Parathyroid adenoma (tissue), 2 donors: ENCODE measurements at regions not wholly inside any gene's neighbourhood (a gene's known extent, or its start where the extent isn't known, plus 50 kb on each side); places are given as distances from the start of the nearest gene placed in this dataset.

Experiments
- H2AFZ ChIP-seq: fragments of 300-600 bp; sonication (generic); one replicate; pipeline ENCODE4 v1.7.0; 2017; ENCODE audit warnings: antibody characterized with exemption, mild to moderate bottlenecking
- H3K27ac ChIP-seq: fragments of 300-600 bp; sonication (generic); one replicate; pipeline ENCODE4 v1.7.0; 2017
- H3K27me3 ChIP-seq: fragments of 300-600 bp; sonication (generic); one replicate; pipeline ENCODE4 v1.7.0; 2017; ENCODE audit warnings: low read length; ENCODE audit not compliant: control insufficient read depth, insufficient read depth
- H3K36me3 ChIP-seq: fragments of 300-600 bp; sonication (generic); one replicate; pipeline ENCODE4 v1.7.0; 2017; ENCODE audit warnings: low read length; ENCODE audit not compliant: control insufficient read depth, insufficient read depth
- H3K4me1 ChIP-seq: fragments of 300-600 bp; sonication (generic); one replicate; pipeline ENCODE4 v1.7.0; 2017; ENCODE audit warnings: control low read depth
- H3K4me2 ChIP-seq: fragments of 300-600 bp; sonication (generic); one replicate; pipeline ENCODE4 v1.7.0; 2017; ENCODE audit warnings: low read length
- H3K4me3 ChIP-seq: fragments of 300-600 bp; sonication (generic); one replicate; pipeline ENCODE4 v1.7.0; 2017; ENCODE audit warnings: low read depth, low read length
- H3K79me2 ChIP-seq: fragments of 300-600 bp; sonication (generic); one replicate; pipeline ENCODE4 v1.7.0; 2017; ENCODE audit warnings: control low read depth
- H3K9ac ChIP-seq: fragments of 300-600 bp; sonication (generic); one replicate; pipeline ENCODE4 v1.7.0; 2017; ENCODE audit warnings: mild to moderate bottlenecking
- H3K9me3 ChIP-seq: fragments of 300-600 bp; sonication (generic); one replicate; pipeline ENCODE4 v1.7.0; 2017; ENCODE audit warnings: low read length; ENCODE audit not compliant: control insufficient read depth
- CTCF ChIP-seq: fragments of 300-600 bp; sonication (generic); IDR thresholded peaks from one replicate; pipeline ENCODE4 v1.7.0; 2017; ENCODE audit warnings: antibody characterized with exemption, mild to moderate bottlenecking
- donor health status: primary hyperparathyroidism.

- Histone ChIP-seq H3K27me3 (no peaks in the 10 kb centered on the region), H3K36me3 (no peaks in the 10 kb centered on the region), H3K4me1 (no peaks in the 10 kb centered on the region), H3K9ac (no peak overlapping the region), H3K27ac (no peak overlapping the region), H3K79me2 (no peaks in the 10 kb centered on the region), H3K4me2 (no peak overlapping the region), H2AFZ (no peak overlapping the region), H3K4me3 (no peak overlapping the region), H3K9me3 (no peaks in the 10 kb centered on the region)
- no peak for TF ChIP-seq CTCF
Measured at GRCh38 chr13:109899748-109900147, 113.4 kb upstream of the IRS2 start.

- Histone ChIP-seq H2AFZ (no peak overlapping the region), H3K4me2 (no peak overlapping the region), H3K9me3 (no peaks in the 10 kb centered on the region), H3K27me3 (no peaks in the 10 kb centered on the region), H3K9ac (no peak overlapping the region), H3K4me3 (no peak overlapping the region), H3K79me2 (no peaks in the 10 kb centered on the region), H3K27ac (no peak overlapping the region), H3K36me3 (no peaks in the 10 kb centered on the region), H3K4me1 (no peaks in the 10 kb centered on the region)
- no peak for TF ChIP-seq CTCF
Measured at GRCh38 chr13:109899316-109899715, 112.9 kb upstream of the IRS2 start.

DNA sequence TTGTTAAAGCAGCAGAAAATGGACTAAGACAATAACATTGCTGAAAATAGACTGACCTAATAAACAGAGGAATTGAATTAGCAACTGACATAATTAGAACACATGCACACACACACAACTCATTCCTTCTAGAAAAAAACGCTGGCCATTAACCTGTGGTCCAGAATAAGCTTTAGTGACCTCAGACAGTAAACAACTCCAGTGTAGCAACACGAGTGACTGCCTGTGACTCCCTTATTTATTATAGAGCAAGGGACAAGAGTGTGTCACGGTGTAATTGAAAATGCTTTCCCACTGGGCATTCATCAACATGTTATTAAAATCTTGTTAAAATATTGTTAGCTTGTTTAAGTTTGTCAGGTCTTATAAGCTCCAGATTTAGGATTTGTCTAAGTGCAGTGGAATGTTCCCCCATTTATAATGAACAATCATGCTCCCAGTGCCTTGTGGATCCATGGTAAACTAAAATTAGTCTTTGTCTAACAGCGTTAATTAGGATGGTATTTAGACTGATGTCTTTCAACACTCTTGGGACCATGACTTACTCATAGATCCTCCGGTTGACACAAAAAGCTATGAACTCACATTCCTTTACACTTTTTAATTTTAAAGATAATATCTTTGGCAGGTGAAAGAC is 111.7 kb upstream of the IRS2 start:
- H3K4me2 ChIP-seq, result no peak overlapping the region
- H3K27ac ChIP-seq, result no peak overlapping the region
- H3K4me3 ChIP-seq, result no peak overlapping the region
- H3K79me2 ChIP-seq, result no peaks in the 10 kb centered on the region
- H3K27me3 ChIP-seq, result no peaks in the 10 kb centered on the region
- no peak for TF ChIP-seq CTCF
- H3K9ac ChIP-seq, result no peak overlapping the region
- no peak overlapping the region for H2AFZ ChIP-seq
- H3K4me1 ChIP-seq, result no peaks in the 10 kb centered on the region
- H3K36me3 ChIP-seq, result no peaks in the 10 kb centered on the region
- H3K9me3 ChIP-seq, result no peaks in the 10 kb centered on the region

- Histone ChIP-seq H3K9me3 (no peaks in the 10 kb centered on the region), H3K79me2 (no peaks in the 10 kb centered on the region), H3K4me2 (no peak overlapping the region), H3K4me3 (no peak overlapping the region), H2AFZ (no peak overlapping the region), H3K4me1 (no peaks in the 10 kb centered on the region), H3K36me3 (no peaks in the 10 kb centered on the region), H3K27me3 (no peaks in the 10 kb centered on the region), H3K9ac (no peak overlapping the region), H3K27ac (no peak overlapping the region)
- no peak for TF ChIP-seq CTCF
Measured at GRCh38 chr13:109892101-109892500, 105.7 kb upstream of the IRS2 start.

DNA sequence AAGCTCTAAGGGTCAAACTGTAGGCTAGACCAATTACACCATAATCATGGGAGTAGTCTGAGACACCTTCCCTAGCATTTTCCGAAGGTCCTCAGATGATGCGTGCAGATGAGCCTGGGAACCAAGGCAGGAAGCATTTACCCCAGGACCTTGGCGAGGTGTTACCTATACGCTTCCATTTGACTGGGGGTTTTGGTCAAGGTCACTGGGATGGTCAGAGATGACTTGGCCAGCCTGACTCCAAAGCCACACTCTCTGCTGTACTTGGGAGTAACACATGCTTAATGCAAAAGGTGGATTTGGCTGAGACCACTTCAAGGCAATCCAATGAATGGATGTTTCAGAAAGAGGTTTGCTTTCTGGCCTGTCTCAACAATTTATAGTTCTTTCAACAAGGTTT is 98.9 kb upstream of the IRS2 start:
- H3K27me3 ChIP-seq, result no peaks in the 10 kb centered on the region
- no peak overlapping the region for H3K27ac ChIP-seq
- no peaks in the 10 kb centered on the region for H3K79me2 ChIP-seq
- no peak overlapping the region for H3K4me2 ChIP-seq
- H3K4me3 ChIP-seq, result no peak overlapping the region
- no peak overlapping the region for H3K9ac ChIP-seq
- no peaks in the 10 kb centered on the region for H3K4me1 ChIP-seq
- no peak for TF ChIP-seq CTCF
- H3K9me3 ChIP-seq, result no peaks in the 10 kb centered on the region
- no peaks in the 10 kb centered on the region for H3K36me3 ChIP-seq
- H2AFZ ChIP-seq, result no peak overlapping the region
